ENCODE measurements at regions not wholly inside any gene's neighbourhood (a gene's known extent, or its start where the extent isn't known, plus 50 kb on each side); places are given as distances from the start of the nearest gene placed in this dataset.
"Not testable (repeated sequence)": the region's sequence is repeated elsewhere in the genome, so short reads cannot be mapped to it uniquely, and the experiment has no call there.

DNA sequence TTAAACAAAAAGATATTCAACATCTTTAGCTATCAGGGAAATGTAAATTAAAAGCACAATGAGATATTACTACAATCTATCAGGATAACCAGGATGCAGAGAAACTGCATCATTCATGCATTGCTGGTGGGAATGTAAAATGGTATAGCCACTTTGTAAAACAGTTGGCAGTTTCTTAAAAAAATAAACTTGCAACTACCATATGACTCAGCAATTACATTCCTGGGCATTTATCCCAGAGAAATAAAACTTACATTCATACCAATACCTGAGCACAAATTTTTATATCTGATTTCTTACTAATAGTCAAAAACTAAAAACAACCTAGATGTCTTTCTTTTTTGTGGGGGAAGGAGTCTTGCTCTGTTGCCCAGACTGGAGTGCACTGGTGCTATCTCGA is 190.3 kb upstream of the TAB2 start:
- DNase-seq (ENCODE audit: low spot score) = peak; percentile 6

DNA sequence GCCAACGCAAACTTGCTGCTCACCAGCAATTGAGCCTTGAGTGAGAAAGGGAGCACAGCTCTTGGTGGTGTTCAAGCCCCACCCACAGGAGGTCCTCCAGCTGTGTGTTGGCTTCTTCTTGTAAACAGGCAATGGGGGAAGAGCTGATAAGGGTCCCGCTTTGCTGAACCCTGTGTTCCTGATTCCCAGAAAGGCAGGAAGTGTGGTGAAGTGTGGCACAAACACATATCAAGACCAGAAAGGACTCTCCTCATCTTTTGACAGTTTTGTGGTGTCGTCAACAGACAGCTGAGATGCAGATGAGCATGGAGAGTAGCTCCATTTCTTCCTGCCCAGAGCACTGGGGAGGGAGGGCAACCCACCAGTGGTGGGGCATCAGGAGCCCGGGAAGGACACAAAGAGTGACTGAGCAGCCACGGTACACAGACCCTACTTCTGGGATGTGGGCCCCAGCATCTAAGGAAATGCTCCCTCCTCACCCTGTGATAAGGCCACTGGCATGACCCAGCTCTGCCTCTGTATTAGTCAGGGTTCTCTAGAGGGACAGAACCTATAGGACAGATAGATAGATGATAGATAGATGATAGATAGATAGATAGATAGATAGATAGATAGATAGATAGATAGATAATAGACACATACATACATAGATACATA is 188.9 kb upstream of the TAB2 start:
- no peak for DNase-seq (ENCODE audit: low spot score)

DNA sequence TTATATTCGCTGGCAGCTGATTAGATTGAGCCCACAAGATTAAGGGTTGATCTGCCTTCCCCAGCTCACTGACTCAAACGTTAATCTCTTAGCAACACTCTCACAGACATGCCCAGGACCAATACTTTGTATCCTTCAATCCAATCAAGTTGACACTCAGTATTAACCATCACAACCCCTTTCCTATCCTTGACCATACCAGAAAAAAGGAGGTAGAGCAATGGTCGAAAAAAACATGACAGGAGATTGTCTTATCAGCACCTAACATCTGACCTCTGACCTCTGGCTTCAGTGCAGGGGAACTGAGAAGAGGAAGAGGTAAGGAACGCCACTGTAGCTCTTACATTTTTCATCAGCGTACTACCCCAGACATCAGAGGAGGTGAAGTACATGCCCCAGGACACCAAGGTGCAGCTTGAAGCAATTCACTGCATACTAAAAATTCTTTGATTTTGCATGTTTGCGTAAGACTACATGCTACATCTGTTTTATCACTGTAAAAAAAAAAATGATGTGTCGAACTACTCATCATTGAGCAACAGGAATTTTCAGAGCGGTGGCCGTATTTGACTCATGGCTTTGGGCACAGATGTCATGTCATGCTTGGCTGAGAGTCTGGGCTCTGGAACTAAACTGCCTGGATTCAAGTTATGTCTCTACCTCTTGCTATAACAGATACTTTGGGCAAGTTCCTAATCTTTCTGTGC is 188.0 kb upstream of the TAB2 start:
- DNase-seq (ENCODE audit: low spot score) = peak; percentile 93

DNA sequence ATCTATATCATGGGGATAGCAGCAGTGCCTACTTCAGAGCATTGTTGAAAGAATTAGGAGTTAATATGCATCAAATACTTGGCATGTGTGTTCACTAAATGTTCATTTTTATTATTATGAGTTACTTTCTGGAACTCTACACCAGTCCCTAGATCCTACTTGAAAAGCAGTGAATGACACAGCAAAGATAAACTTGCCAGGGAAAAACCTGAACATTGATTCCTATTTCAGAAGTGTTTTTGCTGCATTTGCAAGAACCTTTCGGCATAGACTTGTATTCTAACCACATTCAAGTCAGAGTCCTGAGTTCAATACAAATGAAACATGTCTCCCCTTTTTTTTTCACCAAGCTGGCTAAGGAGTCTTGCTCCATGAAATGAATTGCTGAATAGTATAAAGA is 187.4 kb upstream of the TAB2 start:
- no peak for DNase-seq (ENCODE audit: low spot score)

DNA sequence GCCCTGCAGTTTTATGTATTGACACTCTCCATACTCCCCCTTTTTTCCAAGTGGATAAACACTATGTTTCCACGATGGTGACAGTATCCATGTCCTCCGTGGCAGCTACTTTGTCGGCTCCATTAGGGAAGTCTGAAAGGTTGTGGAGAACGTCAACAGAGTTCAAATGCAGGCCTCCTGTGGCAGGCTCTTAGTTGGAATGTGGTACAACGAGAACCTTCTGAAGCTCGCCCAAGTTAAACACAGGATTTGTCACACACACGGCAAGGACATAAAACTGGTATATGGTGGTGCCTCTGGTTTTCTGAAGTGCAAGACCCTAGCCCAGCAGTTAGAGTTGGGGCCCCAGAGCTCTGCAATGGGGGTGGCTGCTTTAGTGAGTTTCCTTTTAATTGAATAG is 187.0 kb upstream of the TAB2 start:
- peak; percentile 39 for DNase-seq (ENCODE audit: low spot score)

DNA sequence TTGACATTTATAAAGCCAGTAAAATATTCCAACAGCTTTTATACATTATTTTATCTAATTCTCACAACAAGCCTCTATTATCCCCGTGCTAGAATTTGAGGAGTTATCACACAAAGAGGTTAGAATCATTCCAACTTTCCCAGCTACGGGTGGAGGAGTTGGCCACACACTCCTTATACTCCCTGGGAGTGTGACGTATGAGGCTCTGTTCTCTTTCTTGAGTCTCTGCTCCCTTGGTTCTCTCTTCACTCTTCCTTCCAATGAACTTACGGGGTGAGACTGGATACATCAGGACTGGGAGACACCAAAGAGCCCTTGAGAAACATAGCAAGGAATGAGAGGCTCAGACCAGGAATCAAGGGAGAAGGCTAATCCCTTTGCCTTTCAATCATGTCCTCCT is 185.6 kb upstream of the TAB2 start:
- DNase-seq (ENCODE audit: low spot score) = no peak

DNA sequence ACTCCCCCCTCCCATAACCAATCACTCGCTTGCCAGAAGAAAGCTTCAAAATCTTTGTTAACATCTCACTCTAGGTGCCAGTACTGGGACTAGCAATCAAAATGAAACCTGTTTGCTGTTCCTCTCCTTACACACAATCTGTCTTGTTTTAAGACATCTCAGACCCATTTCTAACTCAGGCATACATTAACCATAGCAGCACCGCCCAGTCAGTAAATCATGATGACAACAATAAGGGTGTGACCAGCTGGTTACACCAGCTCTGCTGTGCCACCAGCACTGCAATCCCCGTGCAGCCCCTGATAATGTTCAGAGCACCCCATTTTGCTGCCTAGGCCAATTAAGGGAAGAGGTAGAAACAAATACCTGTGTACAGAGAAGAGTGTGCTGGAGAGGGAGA is 185.2 kb upstream of the TAB2 start:
- DNase-seq (ENCODE audit: low spot score) = no peak

DNA sequence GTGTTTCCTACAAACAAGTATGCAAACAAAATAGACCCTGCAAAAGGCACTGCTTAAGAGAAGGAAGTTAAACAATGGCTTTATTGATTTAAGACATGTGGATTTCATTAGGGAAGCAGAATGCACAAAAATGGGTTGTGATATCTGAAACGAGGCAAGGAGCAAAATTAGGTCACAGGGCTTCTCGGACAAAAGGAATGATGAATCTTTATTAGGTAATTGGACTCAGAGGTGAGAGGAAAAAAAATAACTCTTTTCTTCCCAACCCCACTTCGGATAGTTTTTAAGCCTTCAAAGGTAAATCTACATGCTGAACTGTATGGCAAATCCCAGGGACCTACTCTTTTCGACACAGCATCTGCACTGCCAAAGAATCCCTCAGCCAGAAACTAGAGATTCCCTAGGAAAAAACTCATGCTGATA is 183.0 kb upstream of the TAB2 start:
- DNase-seq (ENCODE audit: low spot score) = no peak

DNA sequence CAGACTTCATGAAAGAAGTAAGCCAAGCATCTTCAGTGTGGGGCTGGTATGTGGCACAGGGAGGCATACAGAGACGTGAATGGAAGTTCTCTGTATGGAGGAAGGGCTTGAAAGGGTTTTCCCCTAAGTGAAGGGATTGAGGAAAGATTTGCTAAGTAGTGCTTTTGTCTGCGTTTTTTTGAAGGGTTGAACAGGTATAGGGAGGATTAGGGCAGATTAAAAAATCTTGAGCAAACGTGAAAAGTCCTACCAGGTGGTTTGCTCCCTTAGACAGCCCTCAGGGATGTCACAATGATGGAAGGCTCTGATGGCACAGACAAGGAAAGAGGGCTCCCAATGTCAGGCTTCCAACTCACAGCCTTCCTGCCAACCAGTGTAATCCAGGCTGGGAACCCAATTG is 181.7 kb upstream of the TAB2 start:
- no peak for DNase-seq (ENCODE audit: low spot score)

DNA sequence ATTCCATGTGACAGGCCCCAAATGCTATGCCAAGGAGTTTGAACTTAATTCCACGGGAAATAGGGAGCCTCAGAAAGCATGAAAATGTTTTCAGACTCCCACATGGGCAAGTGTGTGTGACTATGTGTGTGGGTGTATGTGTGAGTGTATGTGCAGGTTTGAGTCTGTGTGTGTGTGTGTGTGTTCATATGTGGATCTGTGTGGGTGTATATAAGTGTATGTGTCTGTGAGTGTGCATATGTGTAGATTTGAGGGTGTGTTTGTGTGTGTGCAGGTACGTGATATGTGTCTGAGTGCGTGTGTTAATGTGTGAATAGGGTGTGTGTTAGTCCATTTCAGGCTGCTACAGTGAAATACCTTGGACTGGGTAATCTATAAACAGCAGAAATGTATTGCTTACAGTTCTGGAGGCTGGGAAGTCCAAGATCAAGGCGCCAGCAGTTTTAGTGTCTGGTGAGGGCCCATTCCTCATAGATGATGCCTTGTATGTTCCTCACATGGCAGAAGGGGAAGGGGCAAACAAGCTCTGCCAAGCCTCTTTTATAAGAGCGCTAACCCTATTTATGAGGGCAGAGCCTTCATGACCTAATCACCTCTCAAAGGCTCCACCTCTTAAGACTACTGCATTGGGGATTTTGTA is 181.1 kb upstream of the TAB2 start:
- no peak for DNase-seq (ENCODE audit: low spot score)

DNA sequence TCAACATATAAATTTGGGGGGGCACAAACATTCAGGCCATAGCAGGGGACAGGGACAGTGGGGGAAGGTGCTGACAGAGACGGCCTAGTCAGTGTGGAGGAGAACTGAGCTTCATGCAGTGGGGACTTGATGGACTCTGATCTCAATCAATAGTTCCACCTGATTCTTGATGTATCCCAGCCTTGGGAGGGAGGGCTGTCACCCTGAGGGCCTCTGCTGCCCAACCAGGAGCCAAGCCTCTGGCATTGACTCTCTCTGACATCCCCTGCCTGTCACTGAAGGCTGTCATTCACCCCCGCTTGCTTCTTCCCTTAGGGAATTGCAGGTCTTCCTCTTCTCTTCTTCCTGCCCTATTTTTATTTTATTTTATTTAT is 180.6 kb upstream of the TAB2 start:
- DNase-seq (ENCODE audit: low spot score) = no peak

DNA sequence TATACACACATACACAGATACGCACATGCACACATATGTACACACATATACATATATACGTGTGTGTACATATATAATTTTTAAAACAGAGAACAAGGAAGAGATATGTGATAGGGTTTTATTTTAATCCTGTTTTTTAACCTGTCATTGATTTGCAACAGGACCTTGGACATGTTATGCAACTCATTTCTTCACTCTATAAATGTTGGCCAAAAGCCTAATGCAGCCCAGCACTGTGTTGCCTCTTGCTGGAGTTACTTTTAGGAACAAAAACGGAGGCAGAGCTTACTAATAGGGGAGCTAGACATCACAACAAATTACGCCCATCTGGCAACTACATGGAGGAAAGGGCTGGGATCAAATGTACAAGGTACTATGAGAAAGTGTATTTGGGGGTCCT is 179.9 kb upstream of the TAB2 start:
- no peak for DNase-seq (ENCODE audit: low spot score)

DNA sequence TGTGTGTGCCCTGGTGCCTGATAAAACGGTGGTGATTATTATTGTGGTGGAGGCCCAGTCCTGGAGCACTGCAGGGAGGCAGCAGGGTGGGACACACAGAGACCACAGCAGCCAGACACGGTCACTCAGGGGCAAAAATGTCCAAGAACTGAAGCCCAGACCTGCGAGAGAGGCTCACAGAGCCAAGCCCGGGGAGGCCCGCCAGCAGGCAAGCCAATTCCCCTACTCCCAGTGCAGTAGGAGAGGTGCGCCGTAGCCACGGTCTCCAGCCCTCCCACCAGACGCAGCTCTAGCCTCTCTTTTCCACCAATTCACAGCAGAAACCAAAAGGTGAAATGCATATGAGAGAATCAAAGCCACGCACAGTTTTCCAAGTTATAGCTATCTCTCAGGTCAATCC is 179.4 kb upstream of the TAB2 start:
- no peak for DNase-seq (ENCODE audit: low spot score)

DNA sequence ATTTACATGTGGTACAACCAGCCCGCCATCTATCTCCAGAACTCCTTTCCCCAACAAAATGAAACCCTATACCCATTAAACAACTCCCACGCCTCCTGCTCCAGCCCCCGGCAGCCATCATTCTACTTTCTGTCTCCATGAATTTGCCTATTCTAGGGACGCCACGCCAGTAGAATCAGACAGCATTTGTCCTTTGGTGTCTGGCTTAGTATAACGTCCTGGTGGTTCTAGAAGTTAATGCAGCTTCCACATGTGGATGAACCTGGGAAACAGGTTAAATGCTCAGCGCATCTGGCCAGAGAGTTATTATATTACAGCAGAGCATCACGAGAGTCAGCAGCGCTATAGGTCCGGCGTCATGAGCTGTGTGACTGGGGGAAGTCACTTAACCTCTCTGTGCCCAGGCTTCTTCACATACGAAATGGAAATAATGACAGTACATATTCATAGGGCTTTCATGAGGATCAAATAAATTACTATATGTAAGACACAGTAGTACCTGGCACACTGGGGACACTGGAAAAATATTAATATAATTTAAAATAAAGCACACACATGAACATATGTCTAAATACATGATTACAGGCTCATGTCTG is 178.7 kb upstream of the TAB2 start:
- DNase-seq (ENCODE audit: low spot score) = no peak

DNA sequence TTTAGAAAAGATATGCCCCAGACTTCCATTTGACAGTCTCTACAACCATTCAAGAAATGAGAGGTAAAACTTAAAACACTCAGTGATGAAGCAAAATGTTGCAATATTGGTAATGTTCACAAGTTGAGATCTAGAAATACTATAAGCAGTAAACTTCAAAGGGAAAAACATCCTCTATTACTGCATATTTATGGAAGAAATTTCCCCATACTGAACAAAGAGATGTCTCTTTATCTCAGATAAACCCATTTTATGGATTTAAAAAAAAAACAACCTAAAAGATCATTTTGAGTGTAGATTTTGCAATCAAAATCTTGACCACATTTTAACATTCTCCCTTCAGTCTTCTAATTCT is 177.8 kb upstream of the TAB2 start:
- no peak for DNase-seq (ENCODE audit: low spot score)

DNA sequence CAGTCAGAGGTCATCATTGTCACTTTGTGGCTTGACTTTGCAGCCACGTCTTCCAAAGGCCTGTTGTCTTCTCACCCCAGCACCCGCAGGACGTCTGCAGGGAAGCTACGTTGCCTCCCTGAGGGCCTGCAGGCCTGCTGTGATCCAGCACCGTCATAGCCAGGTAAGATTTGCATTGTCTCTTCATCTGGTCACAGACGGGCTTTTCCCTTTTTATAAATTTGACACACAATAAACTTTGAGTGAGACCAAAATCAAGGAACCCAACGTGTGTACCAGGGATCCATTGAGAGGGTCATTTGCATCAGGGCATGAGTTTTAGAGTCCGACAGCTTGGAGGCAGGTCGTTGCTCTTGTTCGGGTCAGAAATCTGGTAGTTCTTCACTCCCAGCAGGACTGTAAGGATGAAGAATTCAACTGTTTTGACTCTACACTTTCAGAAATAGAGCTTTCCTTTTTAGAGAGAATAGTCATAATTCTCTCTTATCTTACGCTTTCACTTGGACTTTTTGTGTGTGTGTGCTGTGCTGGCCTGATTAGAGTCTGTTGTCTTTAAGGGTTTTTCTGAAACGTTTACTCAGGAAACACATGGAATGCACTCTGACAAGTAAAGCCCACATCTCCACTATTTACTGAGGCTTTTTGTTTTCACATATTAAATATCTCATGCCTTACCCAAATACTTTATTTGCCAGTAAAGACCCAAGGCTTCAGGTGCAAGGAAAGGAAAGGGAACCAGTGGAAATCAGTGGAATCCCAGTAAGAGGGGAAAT is 177.2 kb upstream of the TAB2 start:
- no peak for DNase-seq (ENCODE audit: low spot score)

DNA sequence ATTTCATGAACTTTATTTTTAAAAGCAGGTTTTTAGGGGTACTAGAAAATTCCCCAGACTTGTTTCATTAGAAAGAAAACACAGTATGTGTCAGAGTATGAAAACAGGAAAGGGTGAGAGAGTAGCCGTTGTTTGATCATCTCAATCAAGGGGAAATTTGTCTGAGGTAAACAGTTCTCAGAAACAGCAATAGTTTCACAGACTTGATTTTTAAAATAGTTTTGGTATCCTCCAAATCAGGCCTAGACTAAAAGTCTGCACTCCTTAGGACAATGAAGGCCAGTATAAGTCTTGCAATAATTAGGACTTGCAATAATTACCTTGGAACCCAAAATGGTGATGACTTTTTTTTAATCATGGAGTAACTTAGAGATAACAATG is 176.6 kb upstream of the TAB2 start:
- DNase-seq (ENCODE audit: low spot score) = no peak

DNA sequence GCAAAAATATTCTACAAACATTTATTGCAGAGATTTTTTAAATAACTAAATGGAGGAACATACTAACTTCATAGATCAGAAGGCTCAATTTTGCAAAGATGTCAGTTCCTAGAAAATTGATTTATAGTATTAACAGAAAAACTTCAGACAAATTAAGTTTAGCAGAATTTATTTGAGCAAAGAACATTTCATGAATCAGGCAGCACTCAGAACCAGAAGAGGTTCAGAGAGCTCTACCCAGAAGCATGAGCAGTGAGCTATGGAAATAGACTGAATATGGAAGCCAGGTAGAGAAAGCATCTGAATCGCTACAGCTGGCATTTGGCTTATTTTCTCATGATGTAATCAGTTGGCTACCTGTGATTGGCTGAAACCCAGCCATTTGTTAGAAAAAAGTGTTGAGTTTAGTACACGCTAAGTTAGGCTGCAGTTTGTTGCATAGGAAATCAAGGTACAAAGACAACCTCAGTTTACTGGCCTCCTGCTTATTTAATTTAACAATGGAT is 174.5 kb upstream of the TAB2 start:
- DNase-seq (ENCODE audit: low spot score) = no peak

DNA sequence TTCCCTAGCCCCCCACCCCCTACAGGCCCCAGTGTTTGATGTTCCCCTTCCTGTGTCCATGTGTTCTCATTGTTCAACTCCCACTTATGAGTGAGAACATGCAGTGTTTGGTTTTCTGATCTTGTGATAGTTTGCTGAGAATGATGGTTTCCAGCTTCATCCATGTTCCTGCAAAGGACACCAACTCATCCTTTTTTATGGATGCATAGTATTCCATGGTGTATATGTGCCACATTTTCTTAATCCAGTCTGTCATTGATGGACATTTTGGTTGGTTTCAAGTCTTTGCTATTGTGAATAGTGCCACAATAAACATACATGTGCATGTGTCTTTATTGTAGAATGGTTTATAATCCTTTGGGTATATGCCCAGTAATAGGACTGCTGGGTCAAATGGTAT is 171.7 kb upstream of the TAB2 start:
- DNase-seq (ENCODE audit: low spot score) = not testable (repeated sequence)

DNA sequence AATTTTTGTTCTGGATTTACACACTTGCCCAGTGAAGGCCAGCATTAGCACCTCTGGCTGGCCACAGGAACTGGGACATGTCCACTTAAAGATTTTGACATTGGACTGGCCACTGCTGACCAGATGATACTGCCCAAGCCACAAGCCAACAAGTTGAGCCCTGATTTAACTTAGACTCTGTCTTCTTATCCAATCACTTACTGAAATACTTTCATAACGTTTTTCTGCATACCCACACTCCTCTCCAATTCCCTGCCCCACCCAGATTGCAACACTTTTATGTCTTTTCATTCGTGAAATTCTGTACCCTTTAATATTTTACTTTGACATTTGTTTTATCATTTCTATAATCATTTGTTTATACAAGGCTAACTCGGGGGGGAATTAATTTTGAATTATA is 170.3 kb upstream of the TAB2 start:
- DNase-seq (ENCODE audit: low spot score) = no peak

DNA sequence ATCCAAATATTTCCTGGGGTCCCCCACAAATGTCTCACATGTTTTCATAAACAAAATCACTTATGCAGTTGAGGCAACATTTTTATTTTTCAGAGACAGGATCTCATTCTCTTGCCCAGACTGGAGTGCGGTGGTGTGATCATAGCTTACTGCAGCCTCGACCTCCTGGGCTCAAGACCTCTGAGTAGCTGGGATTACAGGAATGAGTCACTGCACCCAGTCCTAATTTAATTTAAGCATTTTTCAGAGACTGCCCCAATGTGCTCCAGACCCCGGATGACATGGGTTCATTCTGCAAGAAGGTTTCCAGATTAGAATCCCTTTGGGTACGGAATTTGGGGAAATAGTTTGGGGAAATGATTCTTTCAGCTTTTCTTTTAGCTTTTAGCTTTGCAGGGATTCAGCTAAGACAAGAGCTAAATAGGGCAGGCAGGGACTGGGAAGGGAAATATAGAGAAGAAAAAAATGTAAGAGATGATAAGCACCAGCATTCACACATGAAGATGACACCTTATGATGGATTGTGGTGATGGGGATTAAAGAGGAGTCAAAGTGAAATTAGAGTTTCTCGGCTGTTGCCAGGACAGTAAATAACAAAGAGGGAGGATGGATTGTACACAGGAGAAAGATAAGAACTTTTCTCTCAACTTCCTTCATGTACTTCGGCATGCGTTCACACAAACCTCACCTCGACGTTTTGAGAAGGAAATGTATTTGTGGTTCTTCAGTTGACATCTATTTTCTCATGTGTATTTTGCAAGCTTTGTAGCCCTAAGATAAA is 169.4 kb upstream of the TAB2 start:
- no peak for DNase-seq (ENCODE audit: low spot score)

DNA sequence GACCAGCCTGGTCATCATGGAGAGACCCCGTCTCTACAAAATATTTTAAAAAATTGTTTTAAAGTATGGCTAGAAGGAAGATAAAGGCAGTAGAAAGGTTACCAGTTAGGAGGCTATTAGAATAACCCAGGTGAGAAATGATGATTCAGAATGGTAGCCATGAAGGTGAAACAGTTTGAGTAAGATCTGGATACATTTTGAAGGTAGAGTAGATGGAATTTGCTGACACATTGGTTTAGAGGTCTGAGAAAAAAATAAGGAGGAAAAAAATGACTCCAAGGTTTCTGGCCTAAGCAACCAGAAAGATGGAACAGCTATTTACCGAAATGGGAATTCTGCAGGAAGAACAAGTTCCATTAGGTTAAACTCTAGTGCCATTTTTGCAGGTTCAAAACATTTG is 167.9 kb upstream of the TAB2 start:
- DNase-seq (ENCODE audit: low spot score) = no peak
